SK-N-SH (cell line): ENCODE measurements at regions not wholly inside any gene's neighbourhood (a gene's known extent, or its start where the extent isn't known, plus 50 kb on each side); places are given as distances from the start of the nearest gene placed in this dataset.

Source experiments
- CTCF ChIA-PET: fragments of 300-600, 350-600 bp; formaldehyde crosslinking; extraction: SDS; loops from one replicate; lab custom pipeline; 2021; lab: Yijun Ruan, JAX
- POLR2A ChIA-PET: fragments of 350-600 bp; sonication (Branson Sonifier 250); formaldehyde crosslinking; extraction: SDS; loops from one replicate; lab custom pipeline; 2020; ENCODE audit warnings: antibody characterized with exemption, inconsistent platforms; lab: Yijun Ruan, JAX
- DNase-seq: peaks from one replicate; pipeline ENCODE4 v3.0.0; 2012
- H2AFZ ChIP-seq: fragments of 200-600 bp; sonication (generic); 2 replicates; pipeline ENCODE4 v1.8.1; 2016; ENCODE audit warnings: antibody characterized with exemption, mild to moderate bottlenecking, low read depth
- H3F3A ChIP-seq: fragments of 200-600 bp; sonication (generic); replicated peaks from 2 replicates; pipeline ENCODE3; 2016; ENCODE audit warnings: antibody characterized with exemption, mild to moderate bottlenecking; ENCODE audit not compliant: insufficient read depth
- H3K27ac ChIP-seq, 2 experiments: fragments of 200-500 bp in 1 of 2; fragments of 200-600 bp in 1 of 2; sonication (Bioruptor generic) in 1 of 2; sonication (generic), shearing (Covaris generic) in 1 of 2; 2 replicates each; pipeline versions ENCODE4 v1.5.1 to v1.6.1; 2014 to 2016; ENCODE audit warnings: low read depth in 2 of 2, inconsistent platforms in 1 of 2, low read length in 1 of 2, mild to moderate bottlenecking in 1 of 2, mixed read lengths in 1 of 2
- H3K27me3 ChIP-seq: fragments of 200-600 bp; sonication (generic), shearing (Covaris generic); 2 replicates; pipeline ENCODE4 v1.6.1; 2016; ENCODE audit warnings: mixed run types; ENCODE audit not compliant: insufficient read depth
- H3K36me3 ChIP-seq, 2 experiments: fragments of 200-500 bp in 1 of 2; fragments of 200-600 bp in 1 of 2; sonication (Bioruptor generic) in 1 of 2; sonication (generic) in 1 of 2; replicated peaks in 1 of 2; 2 replicates each; pipeline versions ENCODE3 to v1.5.1; 2014 to 2016; ENCODE audit warnings: low read length in 1 of 2, mild to moderate bottlenecking in 1 of 2; ENCODE audit not compliant: insufficient read depth in 2 of 2, control insufficient read depth in 1 of 2
- H3K4me1 ChIP-seq, 2 experiments: fragments of 200-500 bp in 1 of 2; fragments of 200-600 bp in 1 of 2; sonication (Bioruptor generic) in 1 of 2; sonication (generic), shearing (Covaris generic) in 1 of 2; 2 replicates each; pipeline versions ENCODE4 v1.5.1 to v1.6.1; 2014 to 2016; ENCODE audit warnings: low read depth in 1 of 2, low read length in 1 of 2, mixed run types in 1 of 2; ENCODE audit not compliant: insufficient read depth in 2 of 2, control insufficient read depth in 1 of 2
- H3K4me2 ChIP-seq: fragments of 200-600 bp; sonication (generic), shearing (Covaris generic); 2 replicates; pipeline ENCODE4 v1.6.1; 2017; ENCODE audit warnings: mixed run types
- H3K4me3 ChIP-seq, 2 experiments: fragments of 200-500 bp in 1 of 2; fragments of 200-600 bp in 1 of 2; sonication (Bioruptor generic) in 1 of 2; sonication (generic), shearing (Covaris generic) in 1 of 2; 2 replicates each; pipeline versions ENCODE4 v1.5.1 to v1.8.1; 2014 to 2016; ENCODE audit warnings: low read depth in 2 of 2, inconsistent platforms in 1 of 2, low read length in 1 of 2, mild to moderate bottlenecking in 1 of 2, mixed read lengths in 1 of 2, moderate library complexity in 1 of 2
- H3K79me2 ChIP-seq: fragments of 200-600 bp; sonication (generic); 2 replicates; pipeline ENCODE4 v1.8.1; 2017; ENCODE audit warnings: mild to moderate bottlenecking; ENCODE audit not compliant: insufficient read depth
- H3K9ac ChIP-seq: fragments of 200-600 bp; sonication (generic); 2 replicates; pipeline ENCODE4 v1.6.1; 2017; ENCODE audit warnings: mixed run types
- H3K9me2 ChIP-seq: fragments of 200-600 bp; sonication (generic); 2 replicates; pipeline ENCODE4 v1.6.1; 2017; ENCODE audit warnings: mixed run types
- H3K9me3 ChIP-seq: fragments of 200-600 bp; sonication (generic); 2 replicates; pipeline ENCODE4 v1.6.1; 2017; ENCODE audit warnings: mixed run types, mild to moderate bottlenecking, moderate library complexity
- H4K20me1 ChIP-seq: fragments of 200-600 bp; sonication (generic); 2 replicates; pipeline ENCODE4 v1.6.1; 2017; ENCODE audit warnings: mild to moderate bottlenecking, mixed run types; ENCODE audit not compliant: insufficient read depth
- FOXJ3 ChIP-seq: sonication (generic); formaldehyde crosslinking; IDR thresholded peaks from 2 replicates; pipeline ENCODE4 v1.5.1; 2020; ENCODE audit warnings: mild to moderate bottlenecking, missing genetic modification reagents
- FOXM1 ChIP-seq: IDR thresholded peaks from 2 replicates; pipeline ENCODE4 v1.4.0; 2012; ENCODE audit warnings: low read depth, mild to moderate bottlenecking
- GABPA ChIP-seq: IDR thresholded peaks from 2 replicates; pipeline ENCODE4 v1.4.0; 2012; ENCODE audit warnings: low read depth, mild to moderate bottlenecking
- JUND ChIP-seq: IDR thresholded peaks from 2 replicates; pipeline ENCODE4 v1.4.0; 2012
- MEF2A ChIP-seq: IDR thresholded peaks from 2 replicates; pipeline ENCODE4 v1.4.0; 2012; ENCODE audit warnings: low read depth, borderline replicate concordance
- MXI1 ChIP-seq: IDR thresholded peaks from 2 replicates; pipeline ENCODE4 v1.6.1; 2012; ENCODE audit warnings: mild to moderate bottlenecking, low read depth, low read length, improper control_type of control experiment
- NRF1 ChIP-seq: IDR thresholded peaks from 2 replicates; pipeline ENCODE4 v1.6.1; 2012; ENCODE audit warnings: low read depth, mild to moderate bottlenecking, low read length
- RCOR1 ChIP-seq: fragments of 150-350 bp; IDR thresholded peaks from 2 replicates; pipeline ENCODE4 v1.6.1; 2017; ENCODE audit warnings: antibody characterized with exemption, low read length
- RXRA ChIP-seq: IDR thresholded peaks from 2 replicates; pipeline ENCODE4 v1.4.0; 2012; ENCODE audit warnings: low read depth, mild to moderate bottlenecking, borderline replicate concordance
- SIN3A ChIP-seq: IDR thresholded peaks from 2 replicates; pipeline ENCODE4 v1.6.1; 2012; ENCODE audit warnings: low read depth, mild to moderate bottlenecking, low read length, moderate library complexity, borderline replicate concordance
- TEAD4 ChIP-seq: IDR thresholded peaks from 2 replicates; pipeline ENCODE4 v1.4.0; 2012; ENCODE audit warnings: mild to moderate bottlenecking, borderline replicate concordance; ENCODE audit not compliant: insufficient read depth
- WGBS: methylation state at CpG from one replicate; pipeline ENCODE4 v1.1.6; 2017; ENCODE audit warnings: low lambda C conversion rate; 5-methylcytosine and 5-hydroxymethylcytosine counted together
- TF ChIP-seq, protein P1 (sequence below): IDR thresholded peaks from 2 replicates; pipeline ENCODE4 v1.6.1; 2012; ENCODE audit warnings: mild to moderate bottlenecking, low read depth, low read length, moderate library complexity
- TF ChIP-seq, protein P2 (sequence below): IDR thresholded peaks from 2 replicates; pipeline ENCODE4; 2012
- TF ChIP-seq, protein P3 (sequence below): IDR thresholded peaks from 2 replicates; pipeline ENCODE4 v1.4.0; 2012; ENCODE audit warnings: low read depth, borderline replicate concordance
- TF ChIP-seq, protein P4 (sequence below): IDR thresholded peaks from 2 replicates; pipeline ENCODE4 v1.4.0; 2012; ENCODE audit warnings: low read depth, borderline replicate concordance

DNA sequence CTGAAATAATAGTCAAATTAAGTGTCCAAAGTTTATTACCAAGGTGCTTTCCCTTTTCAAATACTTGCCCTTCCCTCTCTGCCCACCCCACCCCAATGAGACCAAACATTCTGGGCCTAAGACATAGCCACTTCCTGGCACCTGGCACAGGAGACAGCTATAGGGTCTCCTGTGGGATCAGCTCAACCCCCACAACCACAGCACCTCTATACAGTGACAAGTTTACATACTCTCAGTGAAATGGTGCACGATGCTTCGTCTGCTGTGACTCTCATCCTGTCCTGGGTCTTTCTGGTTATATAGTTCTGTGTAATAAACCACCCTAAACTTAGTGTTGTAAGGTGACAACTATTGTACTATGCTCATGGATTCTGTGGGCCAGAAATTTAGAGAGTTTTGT, 466.2 kb downstream of the FBXO15 start:
- H3K9me2 ChIP-seq, result no peaks in the 10 kb centered on the region
- TF ChIP-seq GABPA (no peak), RCOR1 (no peak), NRF1 (no peak), MEF2A (no peak), FOXM1 (no peak), SIN3A (no peak), JUND (no peak), MXI1 (no peak), TEAD4 (no peak), RXRA (no peak), FOXJ3 (CRISPR knock-in tag) (no peak)
- TF ChIP-seq, protein P1, sequence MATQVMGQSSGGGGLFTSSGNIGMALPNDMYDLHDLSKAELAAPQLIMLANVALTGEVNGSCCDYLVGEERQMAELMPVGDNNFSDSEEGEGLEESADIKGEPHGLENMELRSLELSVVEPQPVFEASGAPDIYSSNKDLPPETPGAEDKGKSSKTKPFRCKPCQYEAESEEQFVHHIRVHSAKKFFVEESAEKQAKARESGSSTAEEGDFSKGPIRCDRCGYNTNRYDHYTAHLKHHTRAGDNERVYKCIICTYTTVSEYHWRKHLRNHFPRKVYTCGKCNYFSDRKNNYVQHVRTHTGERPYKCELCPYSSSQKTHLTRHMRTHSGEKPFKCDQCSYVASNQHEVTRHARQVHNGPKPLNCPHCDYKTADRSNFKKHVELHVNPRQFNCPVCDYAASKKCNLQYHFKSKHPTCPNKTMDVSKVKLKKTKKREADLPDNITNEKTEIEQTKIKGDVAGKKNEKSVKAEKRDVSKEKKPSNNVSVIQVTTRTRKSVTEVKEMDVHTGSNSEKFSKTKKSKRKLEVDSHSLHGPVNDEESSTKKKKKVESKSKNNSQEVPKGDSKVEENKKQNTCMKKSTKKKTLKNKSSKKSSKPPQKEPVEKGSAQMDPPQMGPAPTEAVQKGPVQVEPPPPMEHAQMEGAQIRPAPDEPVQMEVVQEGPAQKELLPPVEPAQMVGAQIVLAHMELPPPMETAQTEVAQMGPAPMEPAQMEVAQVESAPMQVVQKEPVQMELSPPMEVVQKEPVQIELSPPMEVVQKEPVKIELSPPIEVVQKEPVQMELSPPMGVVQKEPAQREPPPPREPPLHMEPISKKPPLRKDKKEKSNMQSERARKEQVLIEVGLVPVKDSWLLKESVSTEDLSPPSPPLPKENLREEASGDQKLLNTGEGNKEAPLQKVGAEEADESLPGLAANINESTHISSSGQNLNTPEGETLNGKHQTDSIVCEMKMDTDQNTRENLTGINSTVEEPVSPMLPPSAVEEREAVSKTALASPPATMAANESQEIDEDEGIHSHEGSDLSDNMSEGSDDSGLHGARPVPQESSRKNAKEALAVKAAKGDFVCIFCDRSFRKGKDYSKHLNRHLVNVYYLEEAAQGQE, result no peak
- TF ChIP-seq, protein P2, sequence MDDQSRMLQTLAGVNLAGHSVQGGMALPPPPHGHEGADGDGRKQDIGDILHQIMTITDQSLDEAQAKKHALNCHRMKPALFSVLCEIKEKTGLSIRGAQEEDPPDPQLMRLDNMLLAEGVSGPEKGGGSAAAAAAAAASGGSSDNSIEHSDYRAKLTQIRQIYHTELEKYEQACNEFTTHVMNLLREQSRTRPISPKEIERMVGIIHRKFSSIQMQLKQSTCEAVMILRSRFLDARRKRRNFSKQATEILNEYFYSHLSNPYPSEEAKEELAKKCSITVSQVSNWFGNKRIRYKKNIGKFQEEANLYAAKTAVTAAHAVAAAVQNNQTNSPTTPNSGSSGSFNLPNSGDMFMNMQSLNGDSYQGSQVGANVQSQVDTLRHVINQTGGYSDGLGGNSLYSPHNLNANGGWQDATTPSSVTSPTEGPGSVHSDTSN, result no peak
- TF ChIP-seq, protein P3, sequence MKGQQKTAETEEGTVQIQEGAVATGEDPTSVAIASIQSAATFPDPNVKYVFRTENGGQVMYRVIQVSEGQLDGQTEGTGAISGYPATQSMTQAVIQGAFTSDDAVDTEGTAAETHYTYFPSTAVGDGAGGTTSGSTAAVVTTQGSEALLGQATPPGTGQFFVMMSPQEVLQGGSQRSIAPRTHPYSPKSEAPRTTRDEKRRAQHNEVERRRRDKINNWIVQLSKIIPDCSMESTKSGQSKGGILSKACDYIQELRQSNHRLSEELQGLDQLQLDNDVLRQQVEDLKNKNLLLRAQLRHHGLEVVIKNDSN, result no peak
- TF ChIP-seq, protein P4, sequence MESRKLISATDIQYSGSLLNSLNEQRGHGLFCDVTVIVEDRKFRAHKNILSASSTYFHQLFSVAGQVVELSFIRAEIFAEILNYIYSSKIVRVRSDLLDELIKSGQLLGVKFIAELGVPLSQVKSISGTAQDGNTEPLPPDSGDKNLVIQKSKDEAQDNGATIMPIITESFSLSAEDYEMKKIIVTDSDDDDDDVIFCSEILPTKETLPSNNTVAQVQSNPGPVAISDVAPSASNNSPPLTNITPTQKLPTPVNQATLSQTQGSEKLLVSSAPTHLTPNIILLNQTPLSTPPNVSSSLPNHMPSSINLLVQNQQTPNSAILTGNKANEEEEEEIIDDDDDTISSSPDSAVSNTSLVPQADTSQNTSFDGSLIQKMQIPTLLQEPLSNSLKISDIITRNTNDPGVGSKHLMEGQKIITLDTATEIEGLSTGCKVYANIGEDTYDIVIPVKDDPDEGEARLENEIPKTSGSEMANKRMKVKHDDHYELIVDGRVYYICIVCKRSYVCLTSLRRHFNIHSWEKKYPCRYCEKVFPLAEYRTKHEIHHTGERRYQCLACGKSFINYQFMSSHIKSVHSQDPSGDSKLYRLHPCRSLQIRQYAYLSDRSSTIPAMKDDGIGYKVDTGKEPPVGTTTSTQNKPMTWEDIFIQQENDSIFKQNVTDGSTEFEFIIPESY, result no peak
- H4K20me1 ChIP-seq, result no peaks in the 10 kb centered on the region
- H3K4me2 ChIP-seq, result no peak overlapping the region
- H2AFZ ChIP-seq, result no peak overlapping the region
- no peaks in the 10 kb centered on the region for H3K79me2 ChIP-seq
- DNase-seq, result no peak
- CTCF ChIA-PET, result no interaction called here
- no peak overlapping the region for H3K4me3 ChIP-seq
- POLR2A ChIA-PET, result no interaction called here
- no peaks in the 10 kb centered on the region for H3K36me3 ChIP-seq
- H3K9ac ChIP-seq, result no peak overlapping the region
- no peaks in the 10 kb centered on the region for H3K9me3 ChIP-seq
- H3K27me3 ChIP-seq, result no peaks in the 10 kb centered on the region
- peaks cover 0 to 3% of the 10 kb centered on the region in 2 experiments; a peak in 1 of 4 replicates for H3K4me1 ChIP-seq
- WGBS, result no CpG with 5 or more reads among the region's 2 CpGs
- no peaks in the 10 kb centered on the region for H3F3A ChIP-seq
- H3K27ac ChIP-seq, result no peak overlapping the region
